HCT116 (cell line): ENCODE measurements at regions not wholly inside any gene's neighbourhood (a gene's known extent, or its start where the extent isn't known, plus 50 kb on each side); places are given as distances from the start of the nearest gene placed in this dataset.

Source experiments
- ATAC-seq: fragments of 200-7000 bp; cut with Tn5 transposase; 2 replicates; pipeline ENCODE4 v1.9.1; 2020; ENCODE audit warnings: mild to moderate bottlenecking, moderate library complexity
- BruUV-seq: library from RNA; stranded (reverse); fragments of 400-500 nt; replicated peaks from 2 replicates; lab custom pipeline; 2021; lab: Mats Ljungman, UMichigan
- CTCF ChIA-PET: fragments of 300-600 bp; sonication (Branson Sonifier 250); formaldehyde crosslinking; loops from one replicate; lab custom pipeline; 2021; ENCODE audit warnings: antibody characterized with exemption; lab: Charles Lee
- POLR2A ChIA-PET: fragments of 300-600, 350-600 bp; sonication (Branson Sonifier 250); formaldehyde crosslinking; loops from one replicate; lab custom pipeline; 2021; ENCODE audit warnings: antibody characterized with exemption; lab: Charles Lee
- RAD21 ChIA-PET, 2 experiments: fragments of 300-600 bp; sonication (Branson Sonifier 250); formaldehyde crosslinking; loops; one replicate each; lab custom pipeline; 2023; ENCODE audit warnings: low total read pairs in 2 of 2; ENCODE audit not compliant: uncharacterized antibody in 2 of 2, unreplicated experiment in 2 of 2, low non-redundant PET in 1 of 2; lab: Charles Lee
- DNase-seq: peaks from one replicate; pipeline ENCODE4 v3.0.0-alpha.2; 2010; ENCODE audit warnings: low read depth, low spot score
- H2AFZ ChIP-seq: fragments of 200-600 bp; shearing (Covaris generic), sonication (generic); 2 replicates; pipeline ENCODE4 v1.6.1; 2017; ENCODE audit warnings: low read depth, mixed run types, mixed read lengths, antibody characterized with exemption, low read length; ENCODE audit not compliant: poor library complexity, severe bottlenecking
- H3K27ac ChIP-seq: 2 replicates; pipeline ENCODE4 v1.5.1; 2012; ENCODE audit warnings: low read depth, low read length
- H3K27me3 ChIP-seq: fragments of 200-600 bp; sonication (generic); 2 replicates; pipeline ENCODE4 v1.6.1; 2016; ENCODE audit warnings: mixed run types, low read length, mixed read lengths; ENCODE audit not compliant: insufficient read depth
- H3K36me3 ChIP-seq, 2 experiments: fragments of 200-500 bp in 1 of 2; fragments of 200-600 bp in 1 of 2; sonication (Bioruptor generic) in 1 of 2; sonication (generic) in 1 of 2; 2 replicates each; pipeline versions ENCODE4 v1.5.1 to v1.6.1; 2014 to 2016; ENCODE audit warnings: low read length in 2 of 2, inconsistent platforms in 1 of 2, mixed read lengths in 1 of 2, mixed run types in 1 of 2; ENCODE audit not compliant: insufficient read depth in 2 of 2, control insufficient read depth in 1 of 2
- H3K4me1 ChIP-seq, 2 experiments: fragments of 200-600 bp in 1 of 2; sonication (generic) in 1 of 2; 2 replicates each; pipeline versions ENCODE4 v1.5.1 to v1.6.1; 2012 to 2017; ENCODE audit warnings: low read length in 2 of 2, inconsistent platforms in 1 of 2, mild to moderate bottlenecking in 1 of 2, mixed read lengths in 1 of 2, mixed run types in 1 of 2, moderate library complexity in 1 of 2; ENCODE audit not compliant: insufficient read depth in 2 of 2, control insufficient read depth in 1 of 2
- H3K4me2 ChIP-seq: fragments of 200-600 bp; sonication (generic); 2 replicates; pipeline ENCODE4 v1.6.1; 2017; ENCODE audit warnings: mixed run types, low read length, mixed read lengths
- H3K4me3 ChIP-seq, 2 experiments: fragments of 200-600 bp in 1 of 2; sonication (generic) in 1 of 2; replicated peaks in 1 of 2; 2 replicates each; pipeline ENCODE4 v1.5.1; 2011 to 2016; ENCODE audit warnings: low read length in 2 of 2, control low read depth in 1 of 2, low read depth in 1 of 2, mild to moderate bottlenecking in 1 of 2, mixed read lengths in 1 of 2, mixed run types in 1 of 2
- H3K79me2 ChIP-seq: fragments of 200-600 bp; sonication (generic); 2 replicates; pipeline ENCODE4 v1.6.1; 2017; ENCODE audit warnings: mild to moderate bottlenecking, mixed run types, low read length, moderate library complexity, mixed read lengths; ENCODE audit not compliant: insufficient read depth
- H3K9ac ChIP-seq: fragments of 200-600 bp; sonication (generic); 2 replicates; pipeline ENCODE4 v1.6.1; 2016; ENCODE audit warnings: low read length, mixed read lengths
- H3K9me2 ChIP-seq: fragments of 200-600 bp; sonication (generic), shearing (Covaris generic); 2 replicates; pipeline ENCODE4 v1.6.1; 2017; ENCODE audit warnings: mixed run types, mild to moderate bottlenecking, moderate library complexity; ENCODE audit not compliant: insufficient read depth
- H3K9me3 ChIP-seq, 2 experiments: fragments of 200-500 bp in 1 of 2; fragments of 200-600 bp in 1 of 2; sonication (Bioruptor generic) in 1 of 2; sonication (generic) in 1 of 2; 2 replicates each; pipeline ENCODE4 v1.6.1; 2014 to 2017; ENCODE audit warnings: low read length in 2 of 2, mixed read lengths in 2 of 2, inconsistent platforms in 1 of 2, low read depth in 1 of 2, mild to moderate bottlenecking in 1 of 2, mixed run types in 1 of 2, moderate library complexity in 1 of 2; ENCODE audit not compliant: control insufficient read depth in 1 of 2, insufficient read depth in 1 of 2
- H4K20me1 ChIP-seq: fragments of 200-600 bp; sonication (generic), shearing (Covaris generic); 2 replicates; pipeline ENCODE4 v1.6.1; 2017; ENCODE audit warnings: mixed run types, mild to moderate bottlenecking, moderate library complexity; ENCODE audit not compliant: insufficient read depth
- CBX3 ChIP-seq: IDR thresholded peaks from 2 replicates; pipeline ENCODE4 v1.6.1; 2012; ENCODE audit warnings: low read depth
- EGR1 ChIP-seq: IDR thresholded peaks from 2 replicates; pipeline ENCODE4 v1.6.1; 2012; ENCODE audit warnings: low read depth
- EZH2 ChIP-seq: fragments of 200-600 bp; sonication (generic); IDR thresholded peaks from 2 replicates; pipeline ENCODE4 v1.6.1; 2017; ENCODE audit warnings: antibody characterized with exemption, mixed run types
- JUND ChIP-seq: IDR thresholded peaks from 2 replicates; pipeline ENCODE4 v1.6.1; 2012
- MAX ChIP-seq: IDR thresholded peaks from 2 replicates; pipeline ENCODE4 v1.6.1; 2012
- POLR2A ChIP-seq: IDR thresholded peaks from 2 replicates; pipeline ENCODE4 v1.7.0; 2011; ENCODE audit warnings: borderline replicate concordance; ENCODE audit not compliant: insufficient read depth, insufficient read length; ENCODE audit errors: extremely low read depth
- POLR2AphosphoS5 ChIP-seq: IDR thresholded peaks from 2 replicates; pipeline ENCODE4 v1.6.1; 2011; ENCODE audit warnings: mild to moderate bottlenecking, low read depth, low read length, moderate library complexity
- REST ChIP-seq: IDR thresholded peaks from 2 replicates; pipeline ENCODE4 v1.6.1; 2012; ENCODE audit warnings: low read depth
- SIN3A ChIP-seq: IDR thresholded peaks from 2 replicates; pipeline ENCODE4 v1.6.1; 2012; ENCODE audit warnings: low read depth
- TCF7L2 ChIP-seq: IDR thresholded peaks from 2 replicates; pipeline ENCODE4 v1.7.0; 2011; ENCODE audit warnings: borderline replicate concordance, inconsistent platforms; ENCODE audit not compliant: insufficient read depth, insufficient read length; ENCODE audit errors: extremely low read depth
- ZNF274 ChIP-seq: fragments of 200-500 bp; sonication (Bioruptor generic); IDR thresholded peaks from 2 replicates; pipeline ENCODE4 v1.6.1; 2014; ENCODE audit warnings: mild to moderate bottlenecking, low read depth, low read length, inconsistent platforms
- intact Hi-C: fragments of 100-400 bp; cut with micrococcal nuclease; formaldehyde crosslinking; loops from 2 replicates; pipeline ENCODE4 v1.10.0; 2022
- TF ChIP-seq, protein P1 (sequence below): IDR thresholded peaks from 2 replicates; pipeline ENCODE4 v1.6.1; 2011; ENCODE audit warnings: mild to moderate bottlenecking, low read length, moderate library complexity; ENCODE audit not compliant: insufficient replicate concordance; ENCODE audit errors: extremely low read depth
- TF ChIP-seq, protein P2 (sequence below), 3 experiments: fragments of 200-600 bp in 1 of 3; sonication (generic) in 1 of 3; IDR thresholded peaks in 2 of 3; conservative IDR thresholded peaks in 1 of 3; 2 replicates each; pipeline ENCODE4 v1.5.1; 2012 to 2017; ENCODE audit warnings: low read depth in 2 of 3, low read length in 2 of 3, antibody characterized with exemption in 1 of 3, borderline replicate concordance in 1 of 3, control low read depth in 1 of 3, mild to moderate bottlenecking in 1 of 3, mixed read lengths in 1 of 3, mixed run types in 1 of 3, moderate library complexity in 1 of 3; ENCODE audit not compliant: insufficient read depth in 1 of 3
- TF ChIP-seq, protein P3 (sequence below): IDR thresholded peaks from 2 replicates; pipeline ENCODE4 v1.6.1; 2012

- ChIA-PET POLR2A (no interaction called here), RAD21 (no interaction called here), CTCF (interaction anchor here (0.9 kb wide), 1 partner anchor 8 kb away, joined by 3 read pairs; no protein-coding TSS in a partner anchor)
- Histone ChIP-seq H3K27ac (no peak overlapping the region), H3K4me3 (no peak overlapping the region), H3K27me3 (no peaks in the 10 kb centered on the region), H3K4me1 (peaks cover 0 to 8% of the 10 kb centered on the region in 2 experiments; a peak in 2 of 4 replicates), H3K9ac (no peak overlapping the region), H3K9me3 (no peaks in the 10 kb centered on the region), H2AFZ (no peak overlapping the region), H3K9me2 (no peaks in the 10 kb centered on the region), H4K20me1 (no peaks in the 10 kb centered on the region), H3K79me2 (no peaks in the 10 kb centered on the region), H3K36me3 (no peaks in the 10 kb centered on the region), H3K4me2 (no peak overlapping the region)
- DNase-seq: no peak
- BruUV-seq: no TSS peak
- TF ChIP-seq SIN3A (no peak), EZH2 (no peak), POLR2A (no peak), REST (no peak), POLR2AphosphoS5 (no peak), ZNF274 (no peak), CBX3 (no peak), MAX (no peak), JUND (no peak), TCF7L2 (no peak), EGR1 (no peak)
- TF ChIP-seq, protein P1, sequence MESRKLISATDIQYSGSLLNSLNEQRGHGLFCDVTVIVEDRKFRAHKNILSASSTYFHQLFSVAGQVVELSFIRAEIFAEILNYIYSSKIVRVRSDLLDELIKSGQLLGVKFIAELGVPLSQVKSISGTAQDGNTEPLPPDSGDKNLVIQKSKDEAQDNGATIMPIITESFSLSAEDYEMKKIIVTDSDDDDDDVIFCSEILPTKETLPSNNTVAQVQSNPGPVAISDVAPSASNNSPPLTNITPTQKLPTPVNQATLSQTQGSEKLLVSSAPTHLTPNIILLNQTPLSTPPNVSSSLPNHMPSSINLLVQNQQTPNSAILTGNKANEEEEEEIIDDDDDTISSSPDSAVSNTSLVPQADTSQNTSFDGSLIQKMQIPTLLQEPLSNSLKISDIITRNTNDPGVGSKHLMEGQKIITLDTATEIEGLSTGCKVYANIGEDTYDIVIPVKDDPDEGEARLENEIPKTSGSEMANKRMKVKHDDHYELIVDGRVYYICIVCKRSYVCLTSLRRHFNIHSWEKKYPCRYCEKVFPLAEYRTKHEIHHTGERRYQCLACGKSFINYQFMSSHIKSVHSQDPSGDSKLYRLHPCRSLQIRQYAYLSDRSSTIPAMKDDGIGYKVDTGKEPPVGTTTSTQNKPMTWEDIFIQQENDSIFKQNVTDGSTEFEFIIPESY: no peak
- TF ChIP-seq, protein P2, sequence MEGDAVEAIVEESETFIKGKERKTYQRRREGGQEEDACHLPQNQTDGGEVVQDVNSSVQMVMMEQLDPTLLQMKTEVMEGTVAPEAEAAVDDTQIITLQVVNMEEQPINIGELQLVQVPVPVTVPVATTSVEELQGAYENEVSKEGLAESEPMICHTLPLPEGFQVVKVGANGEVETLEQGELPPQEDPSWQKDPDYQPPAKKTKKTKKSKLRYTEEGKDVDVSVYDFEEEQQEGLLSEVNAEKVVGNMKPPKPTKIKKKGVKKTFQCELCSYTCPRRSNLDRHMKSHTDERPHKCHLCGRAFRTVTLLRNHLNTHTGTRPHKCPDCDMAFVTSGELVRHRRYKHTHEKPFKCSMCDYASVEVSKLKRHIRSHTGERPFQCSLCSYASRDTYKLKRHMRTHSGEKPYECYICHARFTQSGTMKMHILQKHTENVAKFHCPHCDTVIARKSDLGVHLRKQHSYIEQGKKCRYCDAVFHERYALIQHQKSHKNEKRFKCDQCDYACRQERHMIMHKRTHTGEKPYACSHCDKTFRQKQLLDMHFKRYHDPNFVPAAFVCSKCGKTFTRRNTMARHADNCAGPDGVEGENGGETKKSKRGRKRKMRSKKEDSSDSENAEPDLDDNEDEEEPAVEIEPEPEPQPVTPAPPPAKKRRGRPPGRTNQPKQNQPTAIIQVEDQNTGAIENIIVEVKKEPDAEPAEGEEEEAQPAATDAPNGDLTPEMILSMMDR (IDR thresholded peaks at IDR 0.05 in 2 of 3, conservative IDR thresholded peaks at IDR 0.05 in 1 of 3; ENCODE audit: borderline replicate concordance in 1 of 3, insufficient read depth in 1 of 3, low read depth in 2 of 3, low read length in 2 of 3): no peak
- TF ChIP-seq, protein P3, sequence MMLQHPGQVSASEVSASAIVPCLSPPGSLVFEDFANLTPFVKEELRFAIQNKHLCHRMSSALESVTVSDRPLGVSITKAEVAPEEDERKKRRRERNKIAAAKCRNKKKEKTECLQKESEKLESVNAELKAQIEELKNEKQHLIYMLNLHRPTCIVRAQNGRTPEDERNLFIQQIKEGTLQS: no peak
- ATAC-seq: no peak
- intact Hi-C loops: no loop called here
Measured at GRCh38 chr3:72163809-72164634, 379.1 kb upstream of the PROK2 start.
